Fibroblast of lung (primary cell): ENCODE measurements at regions not wholly inside any gene's neighbourhood (a gene's known extent, or its start where the extent isn't known, plus 50 kb on each side); places are given as distances from the start of the nearest gene placed in this dataset.

Source experiments
- DNase-seq, 2 donors: peaks; one replicate each; pipeline versions ENCODE4 v3.0.0 to v3.0.0-alpha.2; 2010; ENCODE audit warnings: low read depth in 2 of 2
- H2AFZ ChIP-seq: 2 replicates; pipeline ENCODE4 v1.5.1; 2012; ENCODE audit warnings: low read length, control low read depth, inconsistent platforms
- H3K27ac ChIP-seq: 2 replicates; pipeline ENCODE4 v1.5.1; 2011; ENCODE audit warnings: low read length, control low read depth; ENCODE audit not compliant: insufficient read depth
- H3K27me3 ChIP-seq: 2 replicates; pipeline ENCODE4 v1.5.1; 2011; ENCODE audit warnings: mild to moderate bottlenecking, low read length; ENCODE audit not compliant: control insufficient read depth, insufficient read depth
- H3K36me3 ChIP-seq: 2 replicates; pipeline ENCODE4 v1.5.1; 2011; ENCODE audit warnings: low read length; ENCODE audit not compliant: control insufficient read depth, insufficient read depth
- H3K4me1 ChIP-seq: 2 replicates; pipeline ENCODE4 v1.5.1; 2011; ENCODE audit warnings: low read length; ENCODE audit not compliant: control insufficient read depth, insufficient read depth; ENCODE audit errors: extremely low read depth
- H3K4me2 ChIP-seq: 2 replicates; pipeline ENCODE4 v1.5.1; 2011; ENCODE audit warnings: low read length, control low read depth; ENCODE audit not compliant: insufficient read depth; ENCODE audit errors: extremely low read depth
- H3K4me3 ChIP-seq, 4 experiments: fragments of 200-600 bp in 1 of 4; sonication (generic) in 1 of 4; replicated peaks in 1 of 4; 2 replicates each; pipeline ENCODE4 v1.5.1; 2011 to 2016; ENCODE audit warnings: low read length in 4 of 4, low read depth in 3 of 4, mild to moderate bottlenecking in 3 of 4, control low read depth in 2 of 4, inconsistent platforms in 1 of 4, mixed read lengths in 1 of 4; ENCODE audit not compliant: insufficient read depth in 1 of 4; ENCODE audit errors: control extremely low read depth in 1 of 4
- H3K79me2 ChIP-seq: 2 replicates; pipeline ENCODE4 v1.5.1; 2012; ENCODE audit warnings: mild to moderate bottlenecking, low read length, inconsistent platforms; ENCODE audit not compliant: control insufficient read depth, insufficient read depth
- H3K9ac ChIP-seq: 2 replicates; pipeline ENCODE4 v1.5.1; 2011; ENCODE audit warnings: mild to moderate bottlenecking, low read length, control low read depth; ENCODE audit not compliant: insufficient read depth
- H3K9me3 ChIP-seq: 2 replicates; pipeline ENCODE4 v1.5.1; 2012; ENCODE audit warnings: low read depth, low read length; ENCODE audit not compliant: control insufficient read depth, insufficient read depth
- H4K20me1 ChIP-seq: 2 replicates; pipeline ENCODE4 v1.5.1; 2011; ENCODE audit warnings: low read length; ENCODE audit not compliant: control insufficient read depth, insufficient read depth; ENCODE audit errors: extremely low read depth
- CTCF ChIP-seq, 2 donors: IDR thresholded peaks in 1 of 2; conservative IDR thresholded peaks in 1 of 2; 1 replicate in 1 of 2; 2 replicates in 1 of 2; pipeline ENCODE4 v1.5.1; 2011 to 2012; ENCODE audit warnings: low read length in 2 of 2, control low read depth in 1 of 2, inconsistent platforms in 1 of 2, low read depth in 1 of 2, mild to moderate bottlenecking in 1 of 2
- EZH2 ChIP-seq: IDR thresholded peaks from 2 replicates; pipeline ENCODE4 v1.5.1; 2012; ENCODE audit warnings: low read length, control low read depth, mild to moderate bottlenecking; ENCODE audit errors: missing control alignments

DNA sequence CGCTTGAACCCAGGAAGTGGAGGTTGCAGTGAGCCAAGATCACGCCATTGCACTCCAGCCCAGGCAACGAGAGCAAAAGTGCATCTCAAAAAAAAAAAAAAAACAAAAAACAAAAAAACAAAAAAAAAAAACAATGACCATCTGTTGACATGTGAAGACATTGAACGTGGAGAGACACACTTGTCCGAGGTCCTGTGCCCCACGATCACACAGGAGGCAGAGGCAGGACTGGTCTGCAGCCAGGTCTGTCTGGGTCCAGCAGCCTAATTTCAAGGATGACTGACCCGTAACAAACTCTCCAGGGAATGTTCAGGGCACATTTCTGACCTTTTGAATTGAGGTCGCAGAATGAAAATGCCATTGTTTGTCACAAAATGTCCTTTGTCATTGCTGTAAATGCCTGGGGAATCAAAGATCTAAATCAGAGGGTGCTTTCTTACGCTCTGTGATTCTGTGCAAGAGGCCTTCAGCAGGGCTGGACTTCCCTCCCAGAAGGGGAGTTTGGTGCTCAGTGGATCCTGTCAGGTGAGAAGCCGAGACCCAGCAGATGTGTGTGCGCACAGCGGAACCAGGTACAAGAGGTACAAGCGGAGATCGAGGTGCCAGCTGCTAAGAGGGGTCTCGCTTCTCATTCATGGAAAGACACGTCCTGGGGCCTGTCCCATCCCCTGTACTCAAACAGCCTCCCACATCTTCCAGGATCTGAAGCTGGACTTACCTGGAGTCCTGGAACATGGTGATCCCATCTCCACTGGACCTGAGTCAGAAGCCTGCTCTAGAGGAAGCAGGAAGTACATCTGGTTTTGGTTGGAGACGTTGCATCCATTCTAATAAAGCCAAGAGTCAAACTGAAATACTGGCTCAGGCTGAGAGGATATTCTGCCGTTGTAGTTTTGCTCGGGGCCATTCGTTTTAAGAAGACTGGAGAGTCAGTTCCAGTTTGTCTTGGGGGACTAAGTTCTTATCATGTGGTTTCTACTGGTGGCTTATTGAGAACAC lies 95.8 kb downstream of the IRF8 start:
- DNase-seq: no peak
- Histone ChIP-seq H3K27ac (no peak overlapping the region), H3K4me1 (no peaks in the 10 kb centered on the region), H3K79me2 (no peaks in the 10 kb centered on the region), H3K36me3 (no peaks in the 10 kb centered on the region), H3K4me3 (no peak overlapping the region), H3K9ac (no peak overlapping the region), H3K27me3 (peaks cover 11% of the 10 kb centered on the region), H4K20me1 (no peaks in the 10 kb centered on the region), H2AFZ (no peak overlapping the region), H3K4me2 (no peak overlapping the region), H3K9me3 (no peaks in the 10 kb centered on the region)
- TF ChIP-seq CTCF (conservative IDR thresholded peaks at IDR 0.05 in 1 of 2, IDR thresholded peaks at IDR 0.05 in 1 of 2; ENCODE audit: low read depth in 1 of 2, low read length in 2 of 2): no peak
- no peak for TF ChIP-seq EZH2

DNA sequence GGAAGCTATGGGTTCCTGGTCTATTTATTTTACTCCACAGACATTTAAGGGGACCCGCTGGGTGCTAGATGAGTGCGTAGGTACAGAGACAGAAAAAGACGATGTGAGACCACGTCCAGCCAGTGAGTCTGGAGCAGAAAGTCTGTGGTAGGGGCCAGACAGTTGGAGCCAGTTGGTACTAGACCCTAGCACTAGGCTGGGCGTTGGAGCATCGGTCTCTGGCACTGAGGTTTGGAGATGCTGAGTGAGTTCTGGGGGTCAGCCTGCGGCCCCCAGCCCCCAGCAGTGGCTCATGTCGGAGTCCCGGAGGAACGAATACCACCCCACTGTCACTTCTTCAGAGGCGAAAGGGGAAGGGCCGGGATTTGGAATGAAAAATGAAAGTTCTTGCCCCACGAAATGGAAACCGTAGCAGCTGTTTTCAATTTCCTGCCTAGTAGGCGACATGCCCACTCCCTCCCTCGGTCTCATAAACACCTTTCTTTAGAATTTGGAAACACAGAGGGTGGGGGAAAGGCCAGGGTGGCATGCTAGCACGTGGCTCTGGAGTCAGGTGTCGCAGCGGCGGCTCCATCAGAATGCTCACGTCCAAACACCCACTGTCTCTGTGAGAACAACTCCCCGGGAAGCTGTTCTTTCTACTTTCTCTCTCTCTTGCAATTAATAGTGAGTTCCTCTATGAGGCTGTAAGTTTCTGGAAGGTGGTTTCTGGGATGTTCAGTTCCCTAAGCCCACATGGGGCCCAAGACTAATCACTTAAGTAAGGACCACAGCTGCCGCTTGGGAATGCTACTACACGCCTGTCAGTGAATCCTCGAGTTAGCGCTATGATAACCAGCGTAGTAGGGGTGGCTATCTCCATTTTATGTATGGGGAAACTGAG lies 96.8 kb downstream of the IRF8 start:
- no peak for DNase-seq
- Histone ChIP-seq H3K27me3 (peaks cover 10% of the 10 kb centered on the region), H3K4me1 (no peaks in the 10 kb centered on the region), H3K9ac (no peak overlapping the region), H3K4me3 (no peak overlapping the region), H3K9me3 (no peaks in the 10 kb centered on the region), H3K36me3 (no peaks in the 10 kb centered on the region), H3K79me2 (no peaks in the 10 kb centered on the region), H2AFZ (no peak overlapping the region), H4K20me1 (no peaks in the 10 kb centered on the region), H3K4me2 (no peak overlapping the region), H3K27ac (no peak overlapping the region)
- no peak for TF ChIP-seq EZH2
- TF ChIP-seq CTCF (conservative IDR thresholded peaks at IDR 0.05 in 1 of 2, IDR thresholded peaks at IDR 0.05 in 1 of 2; ENCODE audit: low read depth in 1 of 2, low read length in 2 of 2): no peak

DNA sequence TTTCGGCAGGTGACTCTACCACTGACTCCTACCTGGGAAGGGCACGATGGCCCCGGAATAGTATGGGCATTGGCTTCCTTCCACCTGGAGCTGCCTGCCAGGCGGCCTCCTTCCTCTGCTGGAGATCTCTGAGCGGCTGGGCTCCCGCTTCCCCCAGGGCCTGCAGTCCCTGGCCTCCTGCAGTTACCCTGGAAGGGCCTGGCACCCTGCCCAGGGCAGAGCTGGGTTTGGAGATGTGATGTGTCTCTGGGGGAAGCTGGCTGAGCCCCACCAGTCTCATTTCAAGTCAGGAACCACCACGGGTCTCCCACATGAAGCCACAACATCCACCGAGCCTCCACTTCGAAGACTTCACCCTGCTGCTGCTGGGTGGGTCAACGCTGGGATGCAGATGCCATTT lies 97.9 kb downstream of the IRF8 start:
- Histone ChIP-seq H3K9me3 (no peaks in the 10 kb centered on the region), H3K27me3 (peaks cover 7% of the 10 kb centered on the region), H3K4me1 (no peaks in the 10 kb centered on the region), H3K4me2 (no peak overlapping the region), H3K36me3 (no peaks in the 10 kb centered on the region), H3K79me2 (no peaks in the 10 kb centered on the region), H4K20me1 (no peaks in the 10 kb centered on the region), H3K4me3 (no peak overlapping the region), H3K27ac (no peak overlapping the region), H3K9ac (no peak overlapping the region), H2AFZ (no peak overlapping the region)
- DNase-seq: no peak
- no peak for TF ChIP-seq CTCF (conservative IDR thresholded peaks at IDR 0.05 in 1 of 2, IDR thresholded peaks at IDR 0.05 in 1 of 2; ENCODE audit: low read depth in 1 of 2, low read length in 2 of 2)
- no peak for TF ChIP-seq EZH2
